Right renal cortex interstitium (tissue), 3 donors: ENCODE measurements at regions not wholly inside any gene's neighbourhood (a gene's known extent, or its start where the extent isn't known, plus 50 kb on each side); places are given as distances from the start of the nearest gene placed in this dataset.

Experiments used
- DNase-seq, 3 donors: peaks; one replicate each; pipeline ENCODE4 v3.0.0-alpha.2; 2013; ENCODE audit warnings: low read depth in 3 of 3, low spot score in 2 of 3

- no peak for DNase-seq
These were observed 615.3 kb downstream of the BCL11A start for GRCh38 chr2:59938181-59938580.

- peak; percentile 18 to 29 (median 25) for DNase-seq
These were observed 617.4 kb downstream of the BCL11A start for GRCh38 chr2:59936048-59936447.

- DNase-seq = no peak
These were observed 618.4 kb downstream of the BCL11A start for GRCh38 chr2:59935005-59935404.

- no peak for DNase-seq
These were observed 619.5 kb downstream of the BCL11A start for GRCh38 chr2:59933948-59934347.

- no peak for DNase-seq
These were observed 621.1 kb downstream of the BCL11A start for GRCh38 chr2:59932341-59932740.

GRCh38 chr2:59930430-59930829, 623.0 kb downstream of the BCL11A start:
- DNase-seq = no peak

GRCh38 chr2:59926731-59927130, 626.7 kb downstream of the BCL11A start:
- DNase-seq = no peak

- no peak for DNase-seq
These were observed 628.1 kb downstream of the BCL11A start for GRCh38 chr2:59925321-59925720.

- DNase-seq = no peak
These were observed 629.1 kb downstream of the BCL11A start for GRCh38 chr2:59924346-59924745.

GRCh38 chr2:59922450-59922849, 631.0 kb downstream of the BCL11A start:
- DNase-seq = no peak

- no peak for DNase-seq
These were observed 631.7 kb downstream of the BCL11A start for GRCh38 chr2:59921743-59922142.

- DNase-seq = no peak
These were observed 632.5 kb downstream of the BCL11A start for GRCh38 chr2:59920961-59921360.

- DNase-seq = no peak
These were observed 633.1 kb downstream of the BCL11A start for GRCh38 chr2:59920307-59920706.

GRCh38 chr2:59919579-59919978, 633.9 kb downstream of the BCL11A start:
- no peak for DNase-seq

- DNase-seq = no peak
These were observed 641.4 kb downstream of the BCL11A start for GRCh38 chr2:59912042-59912441.

GRCh38 chr2:59910166-59910565, 643.3 kb downstream of the BCL11A start:
- DNase-seq = no peak

GRCh38 chr2:59909147-59909546, 644.3 kb downstream of the BCL11A start:
- no peak for DNase-seq

- DNase-seq = no peak
These were observed 647.7 kb downstream of the BCL11A start for GRCh38 chr2:59905731-59906130.

GRCh38 chr2:59903994-59904544, 649.4 kb downstream of the BCL11A start:
- DNase-seq = no peak

GRCh38 chr2:59900728-59901452, 652.6 kb downstream of the BCL11A start:
- DNase-seq = no peak

- DNase-seq = no peak
These were observed 653.8 kb downstream of the BCL11A start for GRCh38 chr2:59899692-59900091.

- DNase-seq = no peak
These were observed 656.8 kb downstream of the BCL11A start for GRCh38 chr2:59896499-59897245.
